PC-3 (cell line): ENCODE measurements at regions not wholly inside any gene's neighbourhood (a gene's known extent, or its start where the extent isn't known, plus 50 kb on each side); places are given as distances from the start of the nearest gene placed in this dataset.

Experiments
- ATAC-seq: fragments of 200-7000 bp; cut with Tn5 transposase; 2 replicates; pipeline ENCODE4 v1.9.1; 2020; ENCODE audit warnings: mild to moderate bottlenecking, moderate library complexity
- BruUV-seq: library from RNA; stranded (reverse); fragments of 400-500 nt; replicated peaks from 2 replicates; lab custom pipeline; 2021; lab: Mats Ljungman, UMichigan
- CTCF ChIA-PET: fragments of 300-600 bp; sonication (Branson Sonifier 250); formaldehyde crosslinking; loops from one replicate; lab custom pipeline; 2022; ENCODE audit warnings: antibody characterized with exemption; lab: Charles Lee
- POLR2A ChIA-PET: fragments of 300-600 bp; sonication (Branson Sonifier 250); formaldehyde crosslinking; loops from one replicate; lab custom pipeline; 2022; ENCODE audit warnings: antibody characterized with exemption; ENCODE audit not compliant: unreplicated experiment; lab: Charles Lee
- DNase-seq: peaks from one replicate; pipeline ENCODE4 v3.0.0-alpha.2; 2015
- H2AFZ ChIP-seq: fragments of 300-600 bp; sonication (generic); 2 replicates; pipeline ENCODE4 v1.6.0; 2016; ENCODE audit warnings: antibody characterized with exemption, low read length
- H3F3A ChIP-seq: fragments of 300-600 bp; sonication (generic); one replicate; pipeline ENCODE4 v1.6.0; 2017; ENCODE audit warnings: antibody characterized with exemption, low read length, control low read depth, mild to moderate bottlenecking; ENCODE audit not compliant: unreplicated experiment
- H3K27ac ChIP-seq: fragments of 300-600 bp; sonication (generic); 2 replicates; pipeline ENCODE4 v1.5.1; 2016; ENCODE audit warnings: mild to moderate bottlenecking, low read length
- H3K27me3 ChIP-seq: fragments of 300-600 bp; sonication (generic); 2 replicates; pipeline ENCODE4 v1.6.1; 2016; ENCODE audit warnings: low read length, mixed read lengths
- H3K36me3 ChIP-seq: fragments of 300-600 bp; sonication (generic); 2 replicates; pipeline ENCODE4 v1.6.1; 2016; ENCODE audit warnings: low read depth, mixed run types, low read length, mixed read lengths
- H3K4me1 ChIP-seq: fragments of 300-600 bp; sonication (generic); 2 replicates; pipeline ENCODE4 v1.5.1; 2016; ENCODE audit warnings: low read length; ENCODE audit not compliant: insufficient read depth
- H3K4me2 ChIP-seq: fragments of 300-600 bp; sonication (generic); 2 replicates; pipeline ENCODE4 v1.6.0; 2016; ENCODE audit warnings: low read length
- H3K4me3 ChIP-seq: fragments of 300-600 bp; sonication (generic); 2 replicates; pipeline ENCODE4 v1.5.1; 2016; ENCODE audit warnings: mild to moderate bottlenecking, low read length, mixed read lengths
- H3K79me2 ChIP-seq: fragments of 300-600 bp; sonication (generic); 2 replicates; pipeline ENCODE4 v1.6.1; 2017; ENCODE audit warnings: low read length, mixed read lengths
- H3K9ac ChIP-seq: fragments of 300-600 bp; sonication (generic); 2 replicates; pipeline ENCODE4 v1.6.0; 2016; ENCODE audit warnings: mild to moderate bottlenecking, low read length
- H3K9me2 ChIP-seq: fragments of 300-600 bp; sonication (generic); replicated peaks from 2 replicates; pipeline ENCODE4 v1.6.1; 2016; ENCODE audit warnings: mixed run types, low read length, mixed read lengths
- H3K9me3 ChIP-seq: fragments of 300-600 bp; sonication (generic); 2 replicates; pipeline ENCODE4 v1.6.1; 2016; ENCODE audit warnings: low read length, mixed read lengths
- H4K20me1 ChIP-seq: fragments of 300-600 bp; sonication (generic); 2 replicates; pipeline ENCODE4 v1.6.1; 2016; ENCODE audit warnings: low read length, mixed read lengths
- CTCF ChIP-seq: fragments of 300-600 bp; sonication (generic); conservative IDR thresholded peaks from 2 replicates; pipeline ENCODE4 v1.5.1; 2017; ENCODE audit warnings: antibody characterized with exemption, low read depth, mild to moderate bottlenecking, low read length
- EZH2 ChIP-seq: fragments of 300-600 bp; sonication (generic); IDR thresholded peaks from one replicate; pipeline ENCODE4 v1.6.1; 2017; ENCODE audit warnings: antibody characterized with exemption, mild to moderate bottlenecking, low read length; ENCODE audit not compliant: unreplicated experiment
- EZH2phosphoT487 ChIP-seq: fragments of 300-600 bp; sonication (generic); IDR thresholded peaks from 2 replicates; pipeline ENCODE4 v1.6.1; 2018; ENCODE audit warnings: mild to moderate bottlenecking, antibody characterized with exemption, low read length, borderline replicate concordance
- intact Hi-C: fragments of 100-400 bp; cut with micrococcal nuclease; formaldehyde crosslinking; loops from 2 replicates; pipeline ENCODE4 v1.9.0; 2023

GRCh38 chr4:67134616-67135015, 410.7 kb downstream of the CENPC start:
- no TSS peak for BruUV-seq
- ChIA-PET POLR2A (no interaction called here), CTCF (no interaction called here)
- Histone ChIP-seq H3K79me2 (no peaks in the 10 kb centered on the region), H3F3A (no peaks in the 10 kb centered on the region), H4K20me1 (no peaks in the 10 kb centered on the region), H3K27me3 (no peaks in the 10 kb centered on the region), H3K9ac (no peak overlapping the region), H3K4me2 (no peak overlapping the region), H2AFZ (no peak overlapping the region), H3K9me3 (no peaks in the 10 kb centered on the region), H3K9me2 (no peaks in the 10 kb centered on the region), H3K36me3 (no peaks in the 10 kb centered on the region), H3K4me3 (no peak overlapping the region), H3K27ac (no peak overlapping the region), H3K4me1 (no peaks in the 10 kb centered on the region)
- ATAC-seq (no peak), DNase-seq (no peak)
- TF ChIP-seq EZH2, result no peak
- intact Hi-C loops, result no loop called here

DNA sequence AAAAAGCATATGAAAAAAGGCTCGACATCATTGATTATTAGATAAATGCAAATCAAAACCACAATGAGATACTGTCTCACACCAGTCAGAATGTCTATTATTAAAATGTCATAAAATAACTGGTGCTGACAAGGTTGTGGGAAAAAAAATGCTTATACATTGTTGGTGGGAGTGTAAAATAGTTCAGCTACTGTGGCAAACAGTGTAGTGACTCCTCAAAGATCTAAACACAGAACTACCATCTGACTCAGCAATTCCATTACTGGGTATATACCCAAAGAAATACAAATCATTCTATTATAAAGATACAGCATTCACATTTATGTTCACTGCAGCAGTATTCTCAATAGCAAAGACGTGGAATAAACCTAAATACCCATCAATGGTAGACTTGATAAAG, 412.1 kb downstream of the CENPC start:
- BruUV-seq, result no TSS peak
- CTCF ChIA-PET, result no interaction called here
- Histone ChIP-seq H3K36me3 (no peaks in the 10 kb centered on the region), H3K4me1 (no peaks in the 10 kb centered on the region), H3K4me2 (no peak overlapping the region), H4K20me1 (no peaks in the 10 kb centered on the region), H3K4me3 (no peak overlapping the region), H3K27ac (no peak overlapping the region), H3K79me2 (no peaks in the 10 kb centered on the region), H3K9me2 (no peaks in the 10 kb centered on the region), H3F3A (no peaks in the 10 kb centered on the region), H3K9me3 (no peaks in the 10 kb centered on the region), H3K27me3 (no peaks in the 10 kb centered on the region), H3K9ac (no peak overlapping the region), H2AFZ (no peak overlapping the region)
- DNase-seq (no peak), ATAC-seq (no peak)
- intact Hi-C loops, result no loop called here
- POLR2A ChIA-PET, result no interaction called here
- TF ChIP-seq EZH2phosphoT487 (no peak), EZH2 (no peak), CTCF (no peak)

DNA sequence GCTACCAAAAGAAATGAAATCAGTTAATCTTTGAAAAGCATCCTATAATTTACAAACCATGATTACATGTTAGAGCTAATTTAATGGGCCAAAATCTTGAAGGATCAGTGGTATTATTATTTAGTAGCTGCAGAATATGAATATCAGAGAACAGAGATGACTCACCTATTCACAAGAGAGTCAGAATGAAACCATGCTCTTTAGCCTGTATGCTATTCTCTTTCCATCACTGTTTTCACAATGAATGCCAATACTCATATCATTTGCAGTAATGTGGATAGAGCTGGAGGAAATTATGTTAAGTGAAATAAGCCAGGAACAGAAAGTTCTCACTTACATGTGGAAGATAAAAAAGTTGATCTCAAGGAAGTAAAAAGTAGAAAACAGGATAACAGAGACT, 414.1 kb downstream of the CENPC start:
- CTCF ChIA-PET, result interaction anchor here (0.6 kb wide), 1 partner anchor 262 kb away, joined by 3 read pairs; no protein-coding TSS in a partner anchor
- H3K9me3 ChIP-seq, result no peaks in the 10 kb centered on the region
- no peak overlapping the region for H3K4me3 ChIP-seq
- intact Hi-C loops, result no loop called here
- H3K79me2 ChIP-seq, result no peaks in the 10 kb centered on the region
- no peaks in the 10 kb centered on the region for H3K36me3 ChIP-seq
- TF ChIP-seq EZH2 (no peak), EZH2phosphoT487 (no peak), CTCF (no peak)
- H3K27me3 ChIP-seq, result no peaks in the 10 kb centered on the region
- no peak overlapping the region for H3K4me2 ChIP-seq
- DNase-seq (no peak), ATAC-seq (no peak)
- H3K4me1 ChIP-seq, result no peaks in the 10 kb centered on the region
- POLR2A ChIA-PET, result no interaction called here
- no peaks in the 10 kb centered on the region for H4K20me1 ChIP-seq
- BruUV-seq, result no TSS peak
- H3F3A ChIP-seq, result no peaks in the 10 kb centered on the region
- no peak overlapping the region for H3K27ac ChIP-seq
- H3K9me2 ChIP-seq, result no peaks in the 10 kb centered on the region
- H3K9ac ChIP-seq, result no peak overlapping the region
- no peak overlapping the region for H2AFZ ChIP-seq
